GM18520 (cell line): ENCODE measurements at regions not wholly inside any gene's neighbourhood (a gene's known extent, or its start where the extent isn't known, plus 50 kb on each side); places are given as distances from the start of the nearest gene placed in this dataset.
"Not testable (repeated sequence)": the region's sequence is repeated elsewhere in the genome, so short reads cannot be mapped to it uniquely, and the experiment has no call there.

Experiments used
- ATAC-seq: cut with Tn5 transposase; IDR thresholded peaks from one replicate; pipeline ENCODE4 v1.9.1; 2021; ENCODE audit not compliant: unreplicated experiment

DNA sequence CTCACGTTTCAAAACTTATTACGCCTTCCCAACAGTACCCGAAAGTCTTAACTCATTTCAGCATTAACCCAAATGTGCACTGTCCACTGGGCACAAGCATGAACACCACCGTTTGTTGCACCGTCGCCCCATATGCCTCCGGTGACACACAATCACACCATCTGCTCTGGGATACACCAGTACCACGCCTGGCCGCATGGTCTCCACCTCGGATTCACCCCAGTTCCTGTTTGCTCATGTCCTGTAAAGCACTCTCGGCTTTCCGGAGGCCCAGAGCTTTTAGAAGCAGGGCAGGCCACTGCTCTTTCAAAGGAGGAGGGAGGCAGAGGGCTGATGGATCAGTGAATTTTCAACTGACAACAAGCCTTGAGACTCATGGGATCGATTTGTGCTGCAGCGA, 1570.0 kb upstream of the DEFB115 start:
- no peak for ATAC-seq

DNA sequence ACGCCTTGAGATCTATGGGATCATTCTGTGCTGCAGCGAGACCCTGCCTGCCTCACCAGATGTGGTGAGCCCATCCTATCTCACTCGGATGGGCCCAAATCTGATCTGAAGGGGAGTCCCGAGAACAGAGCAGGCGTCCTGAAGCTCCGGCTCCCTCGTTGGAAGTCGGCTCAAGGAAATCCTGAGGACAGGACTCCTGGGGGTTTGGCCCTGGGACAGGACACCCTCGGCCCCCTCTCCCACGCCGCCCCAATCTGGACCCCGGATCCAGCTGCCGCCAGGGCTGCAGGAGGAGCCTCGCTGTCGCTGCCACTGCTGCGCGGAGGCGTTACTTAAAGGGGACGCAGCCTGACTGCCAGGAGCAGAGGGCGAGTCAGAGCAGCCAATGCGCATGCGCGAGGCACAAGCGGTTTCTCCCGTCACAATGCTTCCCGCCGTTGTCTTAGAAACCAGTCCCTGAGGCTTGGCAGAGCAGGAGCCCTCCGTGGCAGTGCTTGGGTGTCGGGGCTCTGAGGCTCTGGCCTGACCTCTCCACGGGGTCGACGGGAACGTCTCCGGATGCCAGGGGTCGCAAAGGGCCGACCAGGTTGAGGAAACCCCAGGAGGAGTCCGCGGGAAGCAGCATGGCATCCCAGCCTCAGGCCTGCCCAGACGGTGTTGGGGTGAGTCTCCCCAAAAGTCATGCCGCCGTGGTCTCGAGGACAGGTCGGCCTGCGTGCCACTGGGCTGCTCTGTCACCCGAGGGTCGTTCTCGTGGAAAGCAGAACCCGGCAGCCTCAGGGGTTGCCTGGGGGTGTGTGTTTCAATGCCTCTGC, 1567.8 kb upstream of the DEFB115 start:
- no peak for ATAC-seq

DNA sequence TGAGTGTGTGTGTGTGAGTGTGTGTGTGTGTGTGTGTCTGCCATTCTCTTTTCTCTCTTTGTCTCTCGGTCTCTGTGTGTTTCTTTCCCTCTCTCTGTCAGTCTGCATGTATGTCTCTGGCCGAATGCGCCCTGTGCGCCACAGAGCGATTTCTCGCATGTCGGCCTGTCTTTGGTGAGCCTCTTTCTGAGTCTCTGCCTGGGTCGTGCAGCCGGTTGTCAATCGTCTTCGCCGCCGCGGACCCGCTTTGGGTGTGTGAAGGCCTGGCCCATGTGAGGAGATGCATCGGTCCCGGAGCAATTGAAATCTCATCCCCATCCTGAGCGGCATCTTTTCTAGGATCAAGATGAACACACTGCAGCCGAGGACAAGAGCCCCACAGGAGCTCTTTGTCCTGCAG, 1567.2 kb upstream of the DEFB115 start:
- ATAC-seq = no peak

DNA sequence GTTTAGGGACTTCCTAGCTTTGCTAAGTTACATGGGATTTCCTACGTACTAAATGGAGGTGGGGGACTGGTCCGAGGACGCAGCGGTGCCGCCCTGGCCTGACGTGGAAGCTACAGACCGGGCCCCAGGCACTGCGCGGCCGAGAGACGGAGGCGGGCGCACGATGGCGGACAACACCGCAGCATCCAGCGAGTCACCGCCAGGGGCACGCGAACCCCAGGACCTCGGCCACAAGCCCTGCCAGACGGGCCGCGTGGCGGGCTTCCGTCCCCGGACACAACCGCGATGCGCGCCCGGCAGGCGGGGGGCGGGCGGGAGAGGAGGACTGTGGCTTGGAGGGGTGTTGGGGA, 1516.9 kb upstream of the DEFB115 start:
- ATAC-seq = no peak

DNA sequence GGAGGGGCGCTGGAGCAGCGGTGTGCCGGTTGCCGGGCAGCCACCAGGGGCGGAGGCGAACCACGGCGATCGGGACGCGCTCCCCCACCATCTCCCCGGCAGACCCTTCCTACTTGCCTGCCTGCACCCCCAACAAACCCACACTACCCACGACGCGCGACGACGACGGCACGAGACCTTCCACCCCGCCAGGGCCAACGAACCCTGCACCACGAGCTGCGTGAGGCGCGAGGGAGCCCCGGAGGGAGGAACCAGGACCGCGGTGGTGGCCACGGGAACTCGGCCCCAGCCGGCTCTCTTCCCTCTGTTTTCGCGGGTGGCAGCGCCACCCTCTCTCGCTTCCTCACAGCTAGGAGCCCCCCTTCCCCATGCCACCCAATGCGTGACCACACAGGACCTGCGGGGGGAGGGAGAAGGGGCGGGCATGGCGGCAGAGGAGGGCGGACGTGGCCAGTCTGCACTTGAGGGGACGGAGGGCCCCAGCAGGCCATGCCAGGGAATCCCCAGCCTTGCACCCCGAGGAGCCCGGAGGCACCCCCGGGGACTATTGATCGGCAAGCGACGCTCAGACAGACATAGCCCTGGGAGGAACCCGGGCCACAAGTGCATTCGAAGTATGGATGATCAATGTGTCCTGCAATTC, 1516.4 kb upstream of the DEFB115 start:
- ATAC-seq = no peak

DNA sequence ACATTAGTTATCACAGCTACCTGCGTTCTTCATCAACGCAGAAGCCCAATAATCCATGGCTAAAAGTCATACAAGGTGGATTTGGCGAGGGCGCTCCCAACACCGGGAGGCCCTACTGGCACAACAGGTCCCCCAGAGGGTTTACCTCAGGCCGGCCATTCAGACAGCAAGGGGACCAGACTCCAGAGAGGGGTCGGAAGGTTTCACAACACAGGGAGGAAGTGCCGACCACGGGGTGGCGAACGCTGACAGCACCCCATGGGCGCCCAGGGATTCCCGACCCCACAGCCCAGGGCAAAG, 1515.9 kb upstream of the DEFB115 start:
- ATAC-seq = no peak

DNA sequence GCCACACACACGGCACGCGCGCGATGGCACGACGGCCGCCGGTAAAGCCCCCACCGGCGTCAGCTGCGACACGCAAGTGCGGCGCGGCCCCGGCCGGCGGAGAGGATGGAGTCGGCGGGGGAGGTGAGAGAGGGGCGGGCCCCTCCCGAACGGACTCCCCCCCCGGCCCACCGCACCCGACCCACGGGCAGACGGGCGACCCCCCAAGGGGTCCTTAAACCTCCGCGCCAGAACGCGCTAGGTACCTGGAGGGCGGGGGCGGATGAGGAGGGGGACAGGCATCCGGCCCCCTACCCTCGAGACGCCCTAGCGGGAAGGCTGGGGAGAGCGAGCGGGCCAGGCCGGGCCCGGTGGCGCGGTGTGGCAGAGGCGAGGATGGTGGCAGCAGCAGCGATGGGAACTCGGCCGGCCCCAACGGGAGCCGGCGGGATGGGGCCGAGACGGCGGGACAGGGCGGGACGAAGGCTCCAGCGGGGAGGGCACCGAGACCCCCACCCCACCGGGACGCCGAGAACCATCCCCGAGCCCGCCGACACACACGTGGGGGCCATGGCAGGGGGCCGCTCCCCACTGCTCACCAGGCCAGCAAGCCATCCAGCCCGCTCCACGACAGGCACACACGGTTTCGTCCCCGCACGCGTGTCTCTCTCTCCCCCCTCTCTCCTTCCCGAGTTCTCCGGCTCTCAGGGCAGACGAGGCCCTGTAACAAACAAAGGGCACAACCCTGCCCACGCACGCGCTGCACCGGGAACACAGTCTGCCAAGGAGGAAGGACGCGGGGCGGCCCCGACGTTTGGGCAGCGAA, 1515.4 kb upstream of the DEFB115 start:
- no peak for ATAC-seq

DNA sequence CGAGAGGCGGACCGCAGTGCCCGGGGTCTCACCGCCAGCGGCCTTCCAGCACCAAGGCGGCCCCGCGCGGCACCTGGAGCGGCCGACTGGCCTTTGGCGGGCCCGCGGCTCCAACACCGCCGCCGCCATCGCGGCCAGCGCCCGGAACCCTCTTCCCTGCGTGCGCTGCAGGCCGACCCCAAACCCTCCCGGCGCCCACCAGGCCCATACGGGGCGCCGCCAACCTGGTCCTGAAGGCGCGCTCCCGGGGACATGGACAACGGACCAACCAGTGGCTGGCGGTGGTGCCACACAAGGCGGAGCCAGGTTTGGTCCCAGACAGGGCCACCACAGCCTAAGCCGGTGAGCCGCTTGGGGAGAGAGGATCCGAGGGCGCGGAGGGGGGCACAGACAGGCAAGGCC, 1514.8 kb upstream of the DEFB115 start:
- no peak for ATAC-seq

DNA sequence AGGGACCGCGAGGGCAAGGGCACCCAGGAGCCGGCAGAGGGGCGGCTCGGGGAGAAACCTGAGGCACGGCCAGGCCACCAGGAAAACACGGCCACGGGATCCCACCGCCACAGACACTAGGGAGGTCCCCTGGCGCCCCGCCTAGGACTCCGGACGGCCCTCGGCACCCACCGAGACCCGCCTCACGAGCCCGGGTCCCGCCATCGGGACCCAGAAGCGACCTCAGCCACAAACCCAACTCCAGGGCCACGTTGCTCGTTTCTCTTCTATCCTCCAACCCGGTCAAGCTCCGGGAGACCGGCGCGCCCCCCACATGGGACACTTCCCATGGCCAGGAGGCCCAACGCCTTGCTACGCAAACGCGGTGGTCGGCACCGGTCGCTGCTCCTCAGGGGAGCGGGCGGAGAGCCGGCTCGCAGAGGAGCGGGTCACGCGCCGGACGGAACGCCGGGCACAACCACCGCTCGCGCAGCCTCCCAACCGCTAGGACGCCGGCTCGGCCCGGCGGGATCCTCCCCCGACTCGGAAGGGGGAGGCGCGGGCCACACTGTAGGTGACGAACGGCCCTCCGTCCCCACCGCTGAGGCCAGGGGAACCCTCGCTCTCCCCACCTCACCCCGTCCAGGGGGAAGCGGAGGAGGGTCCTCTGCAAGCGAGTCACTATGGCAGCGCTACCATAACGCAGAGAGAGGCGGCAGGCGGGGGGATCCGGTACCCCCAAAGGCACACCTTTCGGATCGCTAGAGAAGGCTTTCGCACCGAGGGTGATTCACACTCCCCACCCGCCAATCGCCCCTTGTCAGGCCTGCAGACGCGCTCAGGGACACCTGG, 1514.1 kb upstream of the DEFB115 start:
- ATAC-seq = no peak

DNA sequence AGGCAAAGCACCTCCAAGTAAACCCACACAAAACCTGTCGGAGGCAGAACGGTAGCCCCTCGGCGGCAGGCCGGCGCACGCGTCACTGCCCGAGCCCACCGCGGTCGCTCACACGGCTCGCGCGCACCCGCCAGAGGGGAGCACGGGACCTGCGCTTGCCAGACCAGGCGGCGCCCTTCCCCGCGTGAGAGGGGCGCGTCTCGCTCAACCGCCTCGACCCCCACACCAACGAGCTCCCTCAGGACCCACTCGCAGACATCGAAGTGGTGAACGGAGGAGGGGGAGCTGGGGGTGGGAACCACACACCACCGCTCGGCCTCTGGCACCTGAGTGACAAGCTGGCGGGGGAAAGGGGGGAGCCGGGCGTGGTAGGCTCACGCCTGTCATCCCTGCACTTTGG, 1513.4 kb upstream of the DEFB115 start:
- no peak for ATAC-seq

DNA sequence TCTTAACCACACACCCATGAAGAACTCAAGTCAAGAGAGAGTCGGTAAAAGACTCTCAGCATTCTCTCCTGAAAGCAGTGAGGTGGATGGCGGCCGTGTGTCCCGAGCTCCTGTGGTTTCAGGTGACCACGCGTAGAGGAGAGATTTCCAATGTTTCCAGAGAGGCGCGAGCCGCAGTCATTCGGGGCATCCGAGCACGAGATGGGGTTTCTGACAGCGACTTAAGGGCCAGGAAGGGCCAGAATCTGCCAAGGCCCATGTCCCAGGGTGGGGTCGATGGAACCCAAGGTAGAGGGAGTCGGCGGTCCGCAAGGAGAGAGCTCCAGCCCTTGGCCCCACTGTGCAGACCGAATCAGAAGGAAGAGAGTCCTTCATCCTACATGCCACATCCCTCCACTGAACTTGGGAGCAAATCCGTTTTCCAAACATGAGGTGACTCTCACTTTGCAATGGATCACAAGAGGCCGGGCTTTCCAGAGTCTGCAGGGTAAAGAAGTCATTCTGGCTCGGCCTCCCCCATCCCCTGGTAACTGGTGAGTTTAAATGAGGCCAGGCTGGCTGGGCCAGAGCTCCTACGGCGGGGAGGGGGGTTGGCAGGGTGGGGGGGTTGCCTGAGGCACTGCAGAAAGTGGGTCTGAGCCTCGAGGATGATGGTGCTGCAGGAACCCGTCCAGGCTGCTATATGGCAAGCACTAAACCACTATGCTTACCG, 1511.8 kb upstream of the DEFB115 start:
- not testable (repeated sequence) for ATAC-seq

DNA sequence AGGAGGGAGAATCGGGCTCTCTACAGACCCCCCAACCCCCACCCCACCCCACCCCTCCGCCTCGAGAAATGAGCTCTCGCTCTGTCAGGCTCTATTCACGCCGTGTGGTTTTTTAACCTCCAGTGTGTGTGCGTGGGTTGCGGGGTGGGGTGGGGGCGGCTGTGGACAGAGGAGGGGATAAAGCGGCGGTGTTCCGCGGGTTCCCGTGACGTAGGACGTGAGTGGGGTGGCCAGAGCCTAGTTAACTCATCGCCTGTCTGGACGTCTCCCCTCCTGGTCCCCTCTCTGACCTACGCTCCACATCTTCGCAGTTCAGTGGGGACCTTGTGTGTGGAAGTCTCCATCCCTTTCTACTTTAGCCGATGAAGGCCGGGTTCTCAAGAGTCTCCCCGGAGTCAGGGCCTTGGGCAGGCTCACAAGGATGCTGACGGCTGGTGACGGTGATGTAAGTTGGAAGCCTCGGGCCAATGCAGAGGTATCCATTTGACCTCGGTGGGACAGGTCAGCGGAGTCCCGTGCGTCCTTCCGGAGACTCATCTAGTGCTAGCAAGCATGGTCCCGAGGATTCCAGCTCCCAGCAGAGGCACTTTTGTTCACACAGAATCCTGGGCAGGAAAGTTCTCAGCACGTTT, 1507.1 kb upstream of the DEFB115 start:
- no peak for ATAC-seq

DNA sequence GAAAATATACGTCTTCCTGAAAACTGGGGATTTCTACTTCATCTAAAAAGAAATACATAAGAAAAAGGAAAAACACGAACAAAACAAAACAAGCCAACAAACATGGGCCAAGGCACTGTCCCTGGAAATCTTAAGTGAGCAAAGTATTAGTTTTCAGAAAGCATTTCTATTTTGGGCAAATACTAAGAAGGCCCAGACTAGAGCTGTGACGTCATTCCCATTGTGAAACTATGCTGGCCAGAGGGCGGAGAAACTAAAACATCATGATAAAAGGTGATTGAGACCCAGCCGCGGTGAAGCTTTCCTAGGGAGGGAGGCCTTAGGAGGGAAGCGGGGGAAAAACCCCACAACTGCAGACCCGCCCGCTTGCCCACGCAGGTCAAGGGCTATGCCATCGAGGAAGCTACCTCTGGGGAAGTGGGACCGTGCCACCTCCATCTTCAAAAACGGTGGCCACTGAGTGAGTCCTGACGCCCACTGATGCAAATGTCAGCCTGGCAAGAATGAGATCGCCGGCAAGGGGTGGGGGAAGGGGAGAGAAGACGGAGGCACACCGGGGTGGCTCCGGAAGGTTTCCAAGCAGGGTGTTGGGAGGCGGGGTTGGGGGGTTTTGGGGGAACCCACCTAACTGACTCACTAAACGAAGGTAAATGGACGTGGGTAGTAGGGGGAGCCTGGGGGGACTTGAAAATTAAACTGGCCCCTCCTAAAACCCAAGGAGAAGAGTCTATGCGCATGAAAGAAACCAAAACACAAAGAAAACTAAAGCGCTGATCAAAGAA, 1504.6 kb upstream of the DEFB115 start:
- ATAC-seq = not testable (repeated sequence)

DNA sequence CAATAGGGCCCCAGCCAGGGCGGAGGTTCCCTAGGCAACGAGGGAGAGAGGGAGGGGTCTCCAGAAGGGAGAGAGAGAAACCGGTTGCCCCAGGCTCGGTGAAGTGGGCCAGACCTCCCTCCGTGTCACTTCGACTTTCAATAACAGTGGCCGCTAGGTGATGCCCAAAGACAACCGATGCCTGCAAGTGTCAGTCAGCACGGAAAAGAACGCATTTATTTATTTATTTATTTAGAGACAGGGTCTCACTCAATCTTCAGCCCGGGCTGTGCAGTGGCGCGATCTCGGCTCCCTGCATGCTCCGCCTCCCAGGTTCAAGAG, 1504.1 kb upstream of the DEFB115 start:
- ATAC-seq = not testable (repeated sequence)

DNA sequence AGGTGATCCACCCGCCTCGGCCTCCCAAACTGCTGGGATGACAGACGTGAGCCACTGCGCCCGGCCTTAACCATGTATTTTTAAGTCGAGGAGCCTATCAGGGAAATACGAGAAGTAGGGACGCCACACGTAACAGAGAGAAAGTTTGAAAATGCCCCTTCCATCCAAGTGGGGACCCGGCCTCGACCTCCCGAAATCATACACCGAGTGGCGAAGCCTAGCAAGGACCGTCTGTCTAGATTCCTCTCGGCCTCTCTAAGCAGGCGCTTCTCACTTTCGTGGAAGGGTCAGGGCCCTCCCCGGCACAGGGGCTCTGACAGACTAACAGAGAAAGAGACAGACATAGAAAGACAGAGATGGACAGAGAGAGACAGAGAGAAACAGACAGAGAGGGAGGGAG, 1503.6 kb upstream of the DEFB115 start:
- ATAC-seq = not testable (repeated sequence)

DNA sequence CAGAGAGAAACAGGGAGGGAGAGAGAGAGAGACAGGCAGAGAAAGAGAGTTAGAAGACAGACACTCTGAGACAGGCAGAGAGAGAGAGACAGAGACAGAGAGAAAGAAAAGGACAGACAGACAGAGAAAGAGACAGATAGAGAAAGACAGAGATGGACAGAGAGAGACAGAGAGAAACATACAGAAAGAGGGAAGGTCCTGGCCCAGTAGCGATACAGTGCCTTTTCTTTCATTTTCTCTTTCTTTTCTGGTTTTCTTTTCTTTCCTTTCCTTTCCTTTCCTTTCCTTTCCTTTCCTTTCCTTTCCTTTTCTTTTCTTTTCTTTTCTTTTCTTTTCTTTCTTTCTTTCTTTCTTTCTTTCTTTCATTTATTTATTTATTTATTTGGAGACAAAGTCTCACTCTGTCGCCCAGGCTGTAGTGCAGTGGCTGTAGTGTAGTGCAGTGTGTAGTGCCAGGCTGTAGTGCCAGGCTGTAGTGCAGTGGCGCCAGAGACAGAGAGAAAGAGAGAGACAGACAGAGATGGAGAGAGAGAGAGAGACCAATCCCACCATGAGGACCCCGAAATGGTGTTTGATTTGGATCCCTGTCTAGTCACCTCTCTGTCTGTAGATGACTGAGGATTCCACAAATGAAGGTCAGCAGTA, 1501.5 kb upstream of the DEFB115 start:
- not testable (repeated sequence) for ATAC-seq

DNA sequence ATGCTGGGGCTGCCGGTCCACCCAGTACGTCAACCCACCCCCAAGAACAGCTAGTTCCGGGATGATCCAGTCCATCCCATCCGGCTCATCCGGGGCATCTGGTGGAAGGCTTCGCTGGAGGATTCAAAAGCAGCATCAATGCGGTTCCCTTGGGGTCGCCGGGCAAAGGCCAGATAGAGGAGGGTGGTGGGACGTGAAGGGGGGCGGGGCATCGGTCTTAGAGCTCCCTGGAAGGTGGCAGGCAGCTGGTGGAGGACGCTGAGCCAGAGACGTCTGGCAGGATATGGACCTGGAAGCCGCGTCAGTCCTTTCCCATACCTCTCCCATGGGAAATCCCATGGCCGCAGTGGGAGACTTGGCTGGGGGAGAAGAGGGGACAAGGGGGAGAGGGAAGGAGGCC, 1500.8 kb upstream of the DEFB115 start:
- ATAC-seq = no peak

DNA sequence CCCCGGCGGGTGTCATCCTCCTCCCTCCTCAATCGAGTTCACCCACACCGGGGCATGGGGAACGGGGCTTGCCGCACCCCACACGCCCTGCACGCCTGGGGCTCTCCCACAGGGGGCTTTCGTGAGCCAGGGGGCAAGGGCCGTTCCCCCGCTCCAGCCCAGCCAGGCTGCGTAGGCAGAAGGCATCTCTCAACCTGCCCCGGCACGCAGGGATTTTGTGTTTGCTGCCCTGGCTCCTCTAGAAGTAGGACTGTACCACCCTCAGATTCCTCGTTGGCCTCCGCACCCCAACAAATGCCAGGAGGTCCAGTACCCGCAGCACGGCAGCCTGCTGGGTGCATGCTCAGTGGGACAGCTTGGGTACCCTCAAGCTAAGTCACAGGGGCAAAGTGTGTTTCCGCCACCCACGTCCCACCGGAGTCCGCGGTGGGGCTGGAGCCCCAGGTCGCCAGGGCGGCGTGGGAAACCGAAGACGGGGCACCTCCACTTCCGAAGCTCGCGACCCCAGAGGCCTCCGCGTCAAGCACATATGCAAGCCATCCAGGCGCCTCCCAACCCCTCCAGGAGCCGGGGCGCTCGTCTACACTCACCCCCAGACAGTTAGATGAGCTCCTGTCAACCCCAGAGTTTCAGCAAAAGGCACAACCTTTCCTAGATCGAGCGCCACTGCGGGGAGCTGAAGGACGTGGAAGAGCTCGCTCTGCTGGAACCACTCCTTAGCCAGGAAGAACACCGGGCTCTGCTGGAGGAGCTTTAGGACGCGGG, 1495.7 kb upstream of the DEFB115 start:
- not testable (repeated sequence) for ATAC-seq
